CD14-positive monocyte (primary cell): ENCODE measurements at regions not wholly inside any gene's neighbourhood (a gene's known extent, or its start where the extent isn't known, plus 50 kb on each side); places are given as distances from the start of the nearest gene placed in this dataset.
"Not testable (repeated sequence)": the region's sequence is repeated elsewhere in the genome, so short reads cannot be mapped to it uniquely, and the experiment has no call there.

Experiments
- DNase-seq, 3 donors: peaks; one replicate each; pipeline ENCODE4 v3.0.0-alpha.2; 2011 to 2022
- H2AFZ ChIP-seq: 2 replicates; pipeline ENCODE4 v1.6.0; 2012; ENCODE audit warnings: mild to moderate bottlenecking, low read depth, low read length, inconsistent platforms; ENCODE audit not compliant: insufficient read depth, poor library complexity, severe bottlenecking
- H3K27ac ChIP-seq, 2 donors: 1 replicate in 1 of 2; 2 replicates in 1 of 2; pipeline ENCODE4 v1.5.1; 2012 to 2013; ENCODE audit warnings: low read length in 2 of 2, control low read depth in 1 of 2, inconsistent platforms in 1 of 2, low read depth in 1 of 2, mild to moderate bottlenecking in 1 of 2
- H3K27me3 ChIP-seq, 2 donors: one replicate each; pipeline versions ENCODE4 v1.6.0 to v1.6.1; 2011 to 2013; ENCODE audit warnings: low read length in 2 of 2; ENCODE audit not compliant: control insufficient read depth in 2 of 2, insufficient read depth in 2 of 2
- H3K36me3 ChIP-seq, 2 donors: replicated peaks in 1 of 2; 1 replicate in 1 of 2; 2 replicates in 1 of 2; pipeline versions ENCODE4 v1.5.1 to v1.6.1; 2012 to 2013; ENCODE audit warnings: low read length in 2 of 2, control low read depth in 1 of 2, inconsistent platforms in 1 of 2, mild to moderate bottlenecking in 1 of 2; ENCODE audit not compliant: insufficient read depth in 2 of 2, control insufficient read depth in 1 of 2
- H3K4me1 ChIP-seq, 2 donors: 1 replicate in 1 of 2; 2 replicates in 1 of 2; pipeline versions ENCODE4 v1.5.1 to v1.6.1; 2012 to 2013; ENCODE audit warnings: low read length in 2 of 2, control low read depth in 1 of 2, inconsistent platforms in 1 of 2, mild to moderate bottlenecking in 1 of 2, moderate library complexity in 1 of 2; ENCODE audit not compliant: insufficient read depth in 2 of 2, control insufficient read depth in 1 of 2
- H3K4me2 ChIP-seq: replicated peaks from 2 replicates; pipeline ENCODE3; 2012; ENCODE audit warnings: low read length, moderate library complexity, mild to moderate bottlenecking; ENCODE audit not compliant: poor library complexity, severe bottlenecking; ENCODE audit errors: extremely low read depth
- H3K4me3 ChIP-seq, 3 experiments: fragments of 200-600 bp in 1 of 3; sonication (generic) in 1 of 3; replicated peaks in 1 of 3; 1 replicate in 2 of 3; 2 replicates in 1 of 3; pipeline ENCODE4 v1.5.1; 2011 to 2013; ENCODE audit warnings: low read length in 3 of 3, mild to moderate bottlenecking in 3 of 3, control low read depth in 2 of 3, low read depth in 2 of 3, inconsistent platforms in 1 of 3, moderate library complexity in 1 of 3
- H3K79me2 ChIP-seq: 2 replicates; pipeline ENCODE4 v1.6.0; 2012; ENCODE audit warnings: mild to moderate bottlenecking, control low read depth, inconsistent platforms, low read length, moderate library complexity; ENCODE audit not compliant: insufficient read depth
- H3K9ac ChIP-seq: 2 replicates; pipeline ENCODE4 v1.6.0; 2017; ENCODE audit warnings: low read length, mild to moderate bottlenecking; ENCODE audit not compliant: insufficient read depth, poor library complexity, severe bottlenecking
- H3K9me3 ChIP-seq, 2 donors: replicated peaks in 1 of 2; 1 replicate in 1 of 2; 2 replicates in 1 of 2; pipeline versions ENCODE4 v1.5.1 to v1.6.1; 2012 to 2013; ENCODE audit warnings: low read length in 2 of 2, control low read depth in 1 of 2; ENCODE audit not compliant: control insufficient read depth in 1 of 2, insufficient read depth in 1 of 2
- H4K20me1 ChIP-seq: 2 replicates; pipeline ENCODE4 v1.6.0; 2012; ENCODE audit warnings: mild to moderate bottlenecking, low read length, control low read depth, moderate library complexity; ENCODE audit not compliant: insufficient read depth
- H3K27ac Mint-ChIP-seq, 7 donors: one replicate each; pipeline ENCODE4 v1.8.0; 2020; ENCODE audit warnings: mild to moderate bottlenecking in 7 of 7, mixed read lengths in 7 of 7, moderate library complexity in 6 of 7, inconsistent platforms in 2 of 7
- H3K27me3 Mint-ChIP-seq, 3 donors: one replicate each; pipeline ENCODE4 v1.8.0; 2021 to 2022; ENCODE audit warnings: low read depth in 3 of 3, mild to moderate bottlenecking in 3 of 3, mixed read lengths in 3 of 3, moderate library complexity in 3 of 3, inconsistent platforms in 1 of 3
- H3K36me3 Mint-ChIP-seq, 2 donors: one replicate each; pipeline ENCODE4 v1.8.0; 2020; ENCODE audit warnings: mixed read lengths in 2 of 2, inconsistent platforms in 1 of 2, mild to moderate bottlenecking in 1 of 2
- H3K4me1 Mint-ChIP-seq: one replicate; pipeline ENCODE4 v1.8.0; 2020; ENCODE audit warnings: mild to moderate bottlenecking, mixed read lengths
- H3K4me3 Mint-ChIP-seq, 2 donors: one replicate each; pipeline ENCODE4 v1.8.0; 2020; ENCODE audit warnings: mild to moderate bottlenecking in 2 of 2, mixed read lengths in 2 of 2, moderate library complexity in 1 of 2
- H3K9me3 Mint-ChIP-seq, 7 donors: one replicate each; pipeline ENCODE4 v1.8.0; 2020 to 2022; ENCODE audit warnings: mixed read lengths in 7 of 7, mild to moderate bottlenecking in 6 of 7, moderate library complexity in 6 of 7, inconsistent platforms in 2 of 7
- WGBS: methylation state at CpG from one replicate; pipeline ENCODE4 v1.1.5; 2013; ENCODE audit warnings: missing lambda C conversion rate; ENCODE audit not compliant: insufficient coverage; 5-methylcytosine and 5-hydroxymethylcytosine counted together
- intact Hi-C, 2 donors: fragments of 100-400 bp; cut with micrococcal nuclease; formaldehyde crosslinking; loops; one replicate each; pipeline versions ENCODE4 v1.15.0 to v1.15.1; 2023
- TF ChIP-seq, protein P1 (sequence below): fragments of 200-600 bp; IDR thresholded peaks from one replicate; pipeline ENCODE4 v1.8.0; 2022; ENCODE audit warnings: antibody characterized with exemption, mild to moderate bottlenecking

DNA sequence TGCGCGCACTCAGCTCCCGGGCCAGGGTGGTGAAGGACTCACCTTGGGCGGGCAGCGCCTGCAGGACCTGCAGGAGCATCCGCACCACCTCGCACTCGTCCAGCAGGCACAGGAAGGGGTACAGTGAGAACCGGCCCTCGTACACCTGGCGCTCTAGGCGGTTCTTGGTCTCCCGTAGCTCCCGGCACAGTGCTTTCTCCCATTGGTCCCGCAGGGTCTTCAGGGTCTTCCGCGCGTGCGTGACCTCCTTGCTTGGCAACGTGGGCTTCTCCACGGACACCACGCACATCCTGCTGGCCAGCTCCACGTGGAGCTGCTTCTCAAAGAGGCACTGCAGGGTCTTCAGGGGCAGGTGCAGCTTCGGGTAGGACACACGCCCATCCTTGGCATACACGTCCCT lies 74.1 kb upstream of the MED13 start:
- TF ChIP-seq, protein P1, sequence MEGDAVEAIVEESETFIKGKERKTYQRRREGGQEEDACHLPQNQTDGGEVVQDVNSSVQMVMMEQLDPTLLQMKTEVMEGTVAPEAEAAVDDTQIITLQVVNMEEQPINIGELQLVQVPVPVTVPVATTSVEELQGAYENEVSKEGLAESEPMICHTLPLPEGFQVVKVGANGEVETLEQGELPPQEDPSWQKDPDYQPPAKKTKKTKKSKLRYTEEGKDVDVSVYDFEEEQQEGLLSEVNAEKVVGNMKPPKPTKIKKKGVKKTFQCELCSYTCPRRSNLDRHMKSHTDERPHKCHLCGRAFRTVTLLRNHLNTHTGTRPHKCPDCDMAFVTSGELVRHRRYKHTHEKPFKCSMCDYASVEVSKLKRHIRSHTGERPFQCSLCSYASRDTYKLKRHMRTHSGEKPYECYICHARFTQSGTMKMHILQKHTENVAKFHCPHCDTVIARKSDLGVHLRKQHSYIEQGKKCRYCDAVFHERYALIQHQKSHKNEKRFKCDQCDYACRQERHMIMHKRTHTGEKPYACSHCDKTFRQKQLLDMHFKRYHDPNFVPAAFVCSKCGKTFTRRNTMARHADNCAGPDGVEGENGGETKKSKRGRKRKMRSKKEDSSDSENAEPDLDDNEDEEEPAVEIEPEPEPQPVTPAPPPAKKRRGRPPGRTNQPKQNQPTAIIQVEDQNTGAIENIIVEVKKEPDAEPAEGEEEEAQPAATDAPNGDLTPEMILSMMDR: no peak
- H3K79me2 ChIP-seq: no peaks in the 10 kb centered on the region
- H3K4me1 ChIP-seq: no peaks in the 10 kb centered on the region
- peaks cover 0 to 12% (median 6%) of the 10 kb centered on the region in 7 donors for H3K9me3 Mint-ChIP-seq
- H3K4me1 Mint-ChIP-seq: no peaks in the 10 kb centered on the region
- peaks cover 32 to 49% (median 43%) of the 10 kb centered on the region in 3 donors for H3K27me3 Mint-ChIP-seq
- no peak for DNase-seq
- H3K27ac ChIP-seq: no peak overlapping the region
- intact Hi-C loops: no loop called here
- no peaks in the 10 kb centered on the region for H3K9me3 ChIP-seq
- H2AFZ ChIP-seq: no peak overlapping the region
- no peak overlapping the region for H3K4me2 ChIP-seq
- peak overlapping the region in 1 of 2 donors; percentile 63 for H3K4me3 Mint-ChIP-seq
- H3K36me3 Mint-ChIP-seq: no peaks in the 10 kb centered on the region
- no peak overlapping the region for H3K4me3 ChIP-seq
- no peaks in the 10 kb centered on the region for H4K20me1 ChIP-seq
- H3K9ac ChIP-seq: no peak overlapping the region
- peaks cover 3 to 22% of the 10 kb centered on the region in 2 donors for H3K27me3 ChIP-seq
- H3K27ac Mint-ChIP-seq: no peak overlapping the region
- 70% methylated on average over 26 of the region's 26 CpGs for WGBS
- no peaks in the 10 kb centered on the region for H3K36me3 ChIP-seq

DNA sequence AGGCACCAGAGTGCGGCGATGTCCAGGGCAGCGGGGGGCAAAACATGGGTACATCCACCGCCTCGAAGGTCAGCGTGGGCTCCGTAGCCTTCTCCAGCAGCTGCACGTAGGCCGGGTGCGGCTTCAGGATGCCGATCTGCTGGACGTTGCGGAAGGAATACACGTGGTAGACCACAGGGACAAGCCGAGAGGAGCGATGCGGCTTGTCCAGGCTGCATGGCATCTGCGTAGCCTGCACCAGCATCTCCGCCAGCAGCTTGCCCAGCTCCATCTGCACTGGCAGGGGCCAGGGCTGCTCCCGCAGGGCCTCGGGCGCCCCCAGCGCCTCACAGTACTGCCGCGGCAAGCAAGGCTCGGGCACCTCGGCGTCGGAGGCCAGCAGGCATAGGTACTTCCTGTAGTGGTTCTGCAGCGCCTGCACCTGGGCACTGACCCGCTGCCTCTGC lies 73.6 kb upstream of the MED13 start:
- H3K4me1 Mint-ChIP-seq, DNase-seq, H3K4me3 ChIP-seq, H3K4me2 ChIP-seq, H3K9ac ChIP-seq, H4K20me1 ChIP-seq, H3K36me3 ChIP-seq, H3K27ac Mint-ChIP-seq, H3K4me1 ChIP-seq, H2AFZ ChIP-seq, H3K36me3 Mint-ChIP-seq, intact Hi-C loops, H3K27ac ChIP-seq, H3K79me2 ChIP-seq, H3K9me3 ChIP-seq: not testable (repeated sequence)
- Mint-ChIP-seq H3K27me3 (peaks cover 32 to 49% (median 43%) of the 10 kb centered on the region in 3 donors), H3K9me3 (peaks cover 0 to 12% (median 6%) of the 10 kb centered on the region in 7 donors), H3K4me3 (peak overlapping the region in 1 of 2 donors; percentile 63)
- peaks cover 3 to 22% of the 10 kb centered on the region in 2 donors for H3K27me3 ChIP-seq
- 18% methylated on average over 31 of the region's 31 CpGs for WGBS

DNA sequence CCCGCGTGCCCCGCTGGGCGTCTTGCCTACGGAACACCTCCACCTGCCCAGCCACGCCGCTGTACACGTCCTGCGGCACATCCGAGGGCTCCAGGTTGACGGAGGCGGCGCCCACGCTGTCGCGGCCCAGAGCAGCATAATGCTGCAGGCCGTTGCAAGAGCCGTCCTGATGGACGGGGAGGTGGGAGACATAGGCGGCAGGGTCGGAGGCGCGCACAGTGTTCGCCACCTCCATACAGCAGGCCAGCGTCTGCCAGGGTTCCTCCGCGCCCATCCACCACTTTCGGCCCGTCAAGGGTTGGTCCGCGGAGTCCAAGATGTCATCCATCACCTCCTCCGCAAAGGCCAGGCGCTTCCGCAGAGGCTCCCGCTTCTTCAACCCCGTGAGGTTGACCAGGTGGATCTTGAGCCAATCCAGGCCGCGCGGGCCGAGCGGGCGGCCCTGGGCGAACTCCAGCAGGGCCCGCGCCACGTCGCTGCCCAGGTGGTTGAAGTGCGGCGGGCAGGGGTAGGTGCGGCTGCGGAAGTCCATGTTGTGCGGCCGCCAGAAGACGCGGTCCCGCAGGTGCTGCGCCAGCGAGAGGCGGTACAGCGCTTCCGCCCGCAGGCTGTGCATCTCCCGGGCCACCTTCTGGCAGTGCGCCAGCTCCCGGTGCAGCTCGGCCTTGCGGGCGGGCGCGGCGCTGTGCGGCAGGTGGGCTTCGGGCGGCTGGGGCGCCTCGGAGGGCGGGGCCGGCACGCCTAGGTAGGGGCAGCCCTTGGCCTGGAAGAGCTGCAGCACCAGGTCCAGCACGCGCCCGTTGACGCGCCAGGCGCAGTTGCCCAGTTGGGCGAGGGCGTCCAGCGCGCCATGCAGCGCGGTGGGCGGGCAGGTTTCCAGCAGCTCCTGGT lies 72.9 kb upstream of the MED13 start:
- H3K27ac ChIP-seq, H3K9ac ChIP-seq, intact Hi-C loops, H3K4me3 ChIP-seq, H3K27ac Mint-ChIP-seq, H3K9me3 ChIP-seq, H3K4me2 ChIP-seq, H3K36me3 Mint-ChIP-seq, H3K79me2 ChIP-seq, H2AFZ ChIP-seq, H3K36me3 ChIP-seq, DNase-seq, H4K20me1 ChIP-seq, H3K4me1 ChIP-seq, H3K4me1 Mint-ChIP-seq: not testable (repeated sequence)
- WGBS: 21% methylated on average over 84 of the region's 92 CpGs
- Mint-ChIP-seq H3K27me3 (peaks cover 32 to 49% (median 41%) of the 10 kb centered on the region in 3 donors), H3K4me3 (peak overlapping the region in 1 of 2 donors; percentile 55), H3K9me3 (peaks cover 0 to 12% (median 6%) of the 10 kb centered on the region in 7 donors)
- peaks cover 3 to 22% of the 10 kb centered on the region in 2 donors for H3K27me3 ChIP-seq
